GM13976 (cell line): ENCODE measurements at regions not wholly inside any gene's neighbourhood (a gene's known extent, or its start where the extent isn't known, plus 50 kb on each side); places are given as distances from the start of the nearest gene placed in this dataset.

Experiments used
- DNase-seq: peaks from one replicate; pipeline ENCODE4 v3.0.0; 2012; ENCODE audit warnings: low spot score
- in situ Hi-C: fragments of 300-500 bp; cut with MboI; formaldehyde crosslinking; loops from one replicate; pipeline ENCODE4 v1.12.0; 2022; ENCODE audit warnings: low sequenced_read_pairs, mixed read lengths, inconsistent platforms; ENCODE audit not compliant: unreplicated experiment
- TF ChIP-seq, protein P1 (sequence below): IDR thresholded peaks from 2 replicates; pipeline ENCODE4 v1.5.1; 2012; ENCODE audit warnings: borderline replicate concordance, mild to moderate bottlenecking; ENCODE audit not compliant: insufficient read depth; ENCODE audit errors: extremely low read depth, missing control alignments, control extremely low read depth

DNA sequence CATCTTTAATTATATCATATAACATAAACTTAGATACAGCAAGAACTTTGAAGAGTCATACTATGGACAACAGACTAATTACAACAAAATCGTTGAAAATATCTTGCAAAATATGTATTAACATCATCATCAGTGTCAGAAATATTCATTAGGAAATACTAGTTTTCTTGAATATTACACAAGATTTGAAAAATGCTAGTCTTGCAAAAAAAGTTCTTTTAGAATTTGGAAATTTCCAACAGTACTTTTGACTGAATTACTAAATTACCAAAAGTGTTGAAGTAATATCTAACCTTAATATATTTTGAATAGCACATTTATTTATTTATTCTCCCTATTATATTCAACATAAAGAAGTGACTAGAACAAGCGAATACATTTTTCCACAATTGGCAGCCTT is 1224.8 kb upstream of the EYS start:
- DNase-seq: no peak
- TF ChIP-seq, protein P1, sequence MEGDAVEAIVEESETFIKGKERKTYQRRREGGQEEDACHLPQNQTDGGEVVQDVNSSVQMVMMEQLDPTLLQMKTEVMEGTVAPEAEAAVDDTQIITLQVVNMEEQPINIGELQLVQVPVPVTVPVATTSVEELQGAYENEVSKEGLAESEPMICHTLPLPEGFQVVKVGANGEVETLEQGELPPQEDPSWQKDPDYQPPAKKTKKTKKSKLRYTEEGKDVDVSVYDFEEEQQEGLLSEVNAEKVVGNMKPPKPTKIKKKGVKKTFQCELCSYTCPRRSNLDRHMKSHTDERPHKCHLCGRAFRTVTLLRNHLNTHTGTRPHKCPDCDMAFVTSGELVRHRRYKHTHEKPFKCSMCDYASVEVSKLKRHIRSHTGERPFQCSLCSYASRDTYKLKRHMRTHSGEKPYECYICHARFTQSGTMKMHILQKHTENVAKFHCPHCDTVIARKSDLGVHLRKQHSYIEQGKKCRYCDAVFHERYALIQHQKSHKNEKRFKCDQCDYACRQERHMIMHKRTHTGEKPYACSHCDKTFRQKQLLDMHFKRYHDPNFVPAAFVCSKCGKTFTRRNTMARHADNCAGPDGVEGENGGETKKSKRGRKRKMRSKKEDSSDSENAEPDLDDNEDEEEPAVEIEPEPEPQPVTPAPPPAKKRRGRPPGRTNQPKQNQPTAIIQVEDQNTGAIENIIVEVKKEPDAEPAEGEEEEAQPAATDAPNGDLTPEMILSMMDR: no peak
- in situ Hi-C loops: no loop called here

DNA sequence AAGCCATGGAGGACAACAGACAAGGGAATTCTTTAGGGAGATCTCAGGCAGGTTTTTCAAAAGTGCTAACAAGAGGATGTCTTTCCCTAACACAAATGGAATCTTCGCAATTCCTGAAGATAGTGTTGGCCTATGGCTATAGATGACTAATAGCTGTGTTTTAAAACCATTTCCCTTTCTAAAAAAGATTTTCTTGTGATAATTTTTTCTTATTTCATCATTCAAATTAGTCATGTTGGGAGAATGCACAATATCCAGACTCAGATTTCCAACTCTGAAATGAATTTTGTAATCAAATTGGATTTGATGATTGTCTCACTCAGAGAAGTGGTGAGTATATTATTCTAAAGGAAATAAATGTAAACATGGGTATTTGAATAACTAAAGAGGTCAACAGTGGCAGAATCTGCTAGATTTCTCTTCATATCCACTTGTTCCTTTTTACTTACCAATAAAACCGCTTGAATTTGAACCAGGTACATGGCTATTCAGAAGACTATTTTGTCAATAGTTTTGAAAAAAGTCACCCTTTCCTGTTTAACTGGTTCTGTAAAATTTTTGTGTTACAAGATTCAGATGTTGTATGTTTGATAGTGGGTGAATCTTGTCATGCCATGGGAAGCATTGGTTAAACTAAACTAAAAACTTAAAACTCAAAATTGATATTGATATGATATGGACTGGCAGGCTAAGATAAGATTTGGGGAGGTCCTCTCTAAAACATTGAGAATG is 1223.7 kb upstream of the EYS start:
- no peak for DNase-seq
- TF ChIP-seq, protein P1: no peak
- in situ Hi-C loops: no loop called here

- no peak for DNase-seq
- TF ChIP-seq, protein P1: no peak
- in situ Hi-C loops: no loop called here
Observed at GRCh38 chr6:66926060-66926459, 1219.0 kb upstream of the EYS start.

DNA sequence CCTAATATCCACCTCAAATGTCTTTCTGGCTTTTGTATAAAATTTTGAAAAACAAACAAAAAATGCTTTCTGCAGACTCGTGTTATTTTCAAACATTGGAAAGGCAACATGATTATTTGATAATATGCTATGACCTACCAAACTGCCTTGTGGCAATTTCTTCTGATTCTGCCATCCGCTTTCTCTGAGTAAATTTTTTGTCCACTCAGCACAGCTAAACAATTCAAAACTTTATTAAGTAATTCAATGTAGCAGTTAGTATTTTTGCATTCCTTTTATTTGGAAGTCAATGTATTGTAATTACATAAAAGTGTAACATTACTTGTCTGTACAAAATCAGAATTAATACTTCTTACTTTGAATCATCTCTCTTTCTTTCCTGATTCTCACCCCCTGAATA is 1206.6 kb upstream of the EYS start:
- no peak for DNase-seq
- in situ Hi-C loops: no loop called here
- TF ChIP-seq, protein P1: no peak

- no peak for DNase-seq
- TF ChIP-seq, protein P1: no peak
- in situ Hi-C loops: no loop called here
Observed at GRCh38 chr6:66902457-66902856, 1195.4 kb upstream of the EYS start.

GRCh38 chr6:66900133-66901083 is 1193.4 kb upstream of the EYS start:
- DNase-seq: no peak
- in situ Hi-C loops: no loop called here
- TF ChIP-seq, protein P1: no peak
